C4-2B (cell line): ENCODE measurements at regions not wholly inside any gene's neighbourhood (a gene's known extent, or its start where the extent isn't known, plus 50 kb on each side); places are given as distances from the start of the nearest gene placed in this dataset.

Source experiments
- ZFX ChIP-seq: fragments of 450-650 bp; IDR thresholded peaks from 2 replicates; pipeline ENCODE4 v1.6.1; 2017
- TF ChIP-seq, protein P1 (sequence below): fragments of 450-650 bp; conservative IDR thresholded peaks from 2 replicates; pipeline ENCODE4 v1.5.1; 2017; ENCODE audit warnings: mild to moderate bottlenecking

DNA sequence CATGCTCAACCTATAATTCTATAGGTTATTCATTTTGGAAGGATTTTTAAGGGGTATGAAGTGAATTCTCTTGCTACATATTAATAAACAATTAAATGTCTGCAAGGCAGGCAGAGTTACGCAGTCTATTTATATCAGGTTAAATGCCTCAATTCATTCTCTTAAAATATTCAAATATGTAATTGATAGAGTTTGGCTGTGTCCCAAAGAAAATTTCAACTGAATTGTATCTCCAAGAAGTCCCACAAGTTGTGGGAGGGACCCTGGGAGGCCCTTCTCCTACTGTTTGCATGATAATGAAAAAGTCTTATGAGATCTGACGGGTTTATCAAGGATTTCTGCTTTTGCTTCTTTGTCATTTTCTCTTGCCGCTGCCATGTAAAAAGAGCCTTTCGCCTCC is 576.1 kb downstream of the TMA16 start:
- TF ChIP-seq, protein P1, sequence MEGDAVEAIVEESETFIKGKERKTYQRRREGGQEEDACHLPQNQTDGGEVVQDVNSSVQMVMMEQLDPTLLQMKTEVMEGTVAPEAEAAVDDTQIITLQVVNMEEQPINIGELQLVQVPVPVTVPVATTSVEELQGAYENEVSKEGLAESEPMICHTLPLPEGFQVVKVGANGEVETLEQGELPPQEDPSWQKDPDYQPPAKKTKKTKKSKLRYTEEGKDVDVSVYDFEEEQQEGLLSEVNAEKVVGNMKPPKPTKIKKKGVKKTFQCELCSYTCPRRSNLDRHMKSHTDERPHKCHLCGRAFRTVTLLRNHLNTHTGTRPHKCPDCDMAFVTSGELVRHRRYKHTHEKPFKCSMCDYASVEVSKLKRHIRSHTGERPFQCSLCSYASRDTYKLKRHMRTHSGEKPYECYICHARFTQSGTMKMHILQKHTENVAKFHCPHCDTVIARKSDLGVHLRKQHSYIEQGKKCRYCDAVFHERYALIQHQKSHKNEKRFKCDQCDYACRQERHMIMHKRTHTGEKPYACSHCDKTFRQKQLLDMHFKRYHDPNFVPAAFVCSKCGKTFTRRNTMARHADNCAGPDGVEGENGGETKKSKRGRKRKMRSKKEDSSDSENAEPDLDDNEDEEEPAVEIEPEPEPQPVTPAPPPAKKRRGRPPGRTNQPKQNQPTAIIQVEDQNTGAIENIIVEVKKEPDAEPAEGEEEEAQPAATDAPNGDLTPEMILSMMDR: no peak
- TF ChIP-seq ZFX: no peak
